SK-N-SH (cell line): ENCODE measurements at regions not wholly inside any gene's neighbourhood (a gene's known extent, or its start where the extent isn't known, plus 50 kb on each side); places are given as distances from the start of the nearest gene placed in this dataset.

Experiments used
- CTCF ChIP-seq: fragments of 200-600 bp; sonication (generic); IDR thresholded peaks from 2 replicates; pipeline ENCODE4 v1.6.1; 2017; ENCODE audit warnings: antibody characterized with exemption, mild to moderate bottlenecking, moderate library complexity
- EZH2phosphoT487 ChIP-seq: fragments of 200-600 bp; sonication (generic); IDR thresholded peaks from 2 replicates; pipeline ENCODE4 v1.6.1; 2017; ENCODE audit warnings: low read depth, mixed run types, mild to moderate bottlenecking, antibody characterized with exemption, moderate library complexity, borderline replicate concordance
- FOXM1 ChIP-seq: IDR thresholded peaks from 2 replicates; pipeline ENCODE4 v1.4.0; 2012; ENCODE audit warnings: low read depth, mild to moderate bottlenecking
- POLR2AphosphoS5 ChIP-seq: IDR thresholded peaks from 2 replicates; pipeline ENCODE4 v1.6.1; 2012; ENCODE audit warnings: low read depth, low read length
- RCOR1 ChIP-seq: fragments of 150-350 bp; IDR thresholded peaks from 2 replicates; pipeline ENCODE4 v1.6.1; 2017; ENCODE audit warnings: antibody characterized with exemption, low read length
- SIN3A ChIP-seq: IDR thresholded peaks from 2 replicates; pipeline ENCODE4 v1.6.1; 2012; ENCODE audit warnings: low read depth, mild to moderate bottlenecking, low read length, moderate library complexity, borderline replicate concordance
- SMC3 ChIP-seq: IDR thresholded peaks from 2 replicates; pipeline ENCODE4 v1.6.1; 2012; ENCODE audit warnings: low read depth, low read length, improper control_type of control experiment
- TAF1 ChIP-seq: IDR thresholded peaks from 2 replicates; pipeline ENCODE4 v1.6.1; 2012; ENCODE audit warnings: low read depth, mild to moderate bottlenecking, low read length, moderate library complexity, borderline replicate concordance
- USF1 ChIP-seq: IDR thresholded peaks from 2 replicates; pipeline ENCODE4 v1.4.0; 2012; ENCODE audit warnings: low read depth, borderline replicate concordance
- ZBTB33 ChIP-seq: IDR thresholded peaks from 2 replicates; pipeline ENCODE4 v1.4.0; 2012; ENCODE audit warnings: low read depth, borderline replicate concordance
- TF ChIP-seq, protein P1 (sequence below): fragments of 150-350 bp; IDR thresholded peaks from 2 replicates; pipeline ENCODE4 v1.6.1; 2017; ENCODE audit warnings: antibody characterized with exemption, low read length, low read depth, borderline replicate concordance

DNA sequence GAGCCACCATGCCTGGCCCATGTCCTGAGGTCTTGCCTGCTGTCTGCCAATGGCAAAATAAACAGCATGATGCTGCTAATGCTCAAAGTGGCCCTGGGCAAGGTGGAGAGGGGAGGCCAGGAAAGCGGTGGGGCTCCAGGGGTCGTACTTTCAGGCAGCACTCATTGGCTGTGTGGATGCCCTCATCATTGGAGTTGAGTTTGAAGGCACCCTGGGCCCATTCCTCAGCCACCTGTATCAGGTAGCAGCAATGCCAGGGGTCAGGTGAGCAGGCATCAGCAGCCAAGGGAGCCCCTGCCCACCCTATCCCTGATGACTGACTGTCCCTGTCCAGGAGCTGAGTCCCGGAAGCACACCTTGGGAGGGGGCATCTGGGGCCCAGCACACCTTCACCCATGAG is 902.5 kb upstream of the ZNF722 start:
- TF ChIP-seq CTCF (no peak), SMC3 (no peak), SIN3A (no peak), RCOR1 (no peak), POLR2AphosphoS5 (no peak), EZH2phosphoT487 (no peak), ZBTB33 (no peak), TAF1 (no peak), USF1 (no peak), FOXM1 (no peak)
- TF ChIP-seq, protein P1, sequence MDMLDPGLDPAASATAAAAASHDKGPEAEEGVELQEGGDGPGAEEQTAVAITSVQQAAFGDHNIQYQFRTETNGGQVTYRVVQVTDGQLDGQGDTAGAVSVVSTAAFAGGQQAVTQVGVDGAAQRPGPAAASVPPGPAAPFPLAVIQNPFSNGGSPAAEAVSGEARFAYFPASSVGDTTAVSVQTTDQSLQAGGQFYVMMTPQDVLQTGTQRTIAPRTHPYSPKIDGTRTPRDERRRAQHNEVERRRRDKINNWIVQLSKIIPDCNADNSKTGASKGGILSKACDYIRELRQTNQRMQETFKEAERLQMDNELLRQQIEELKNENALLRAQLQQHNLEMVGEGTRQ = no peak
